ENCODE measurements at regions not wholly inside any gene's neighbourhood (a gene's known extent, or its start where the extent isn't known, plus 50 kb on each side); places are given as distances from the start of the nearest gene placed in this dataset.

GRCh38 chr6:156056085-156056484 is 600.4 kb upstream of the NOX3 start:
- no peak for TF ChIP-seq CTCF (IDR thresholded peaks at IDR 0.05; ENCODE audit: unreplicated experiment)
- peaks cover 9% of the 10 kb centered on the region for H3K9me3 Mint-ChIP-seq
- H3K36me3 Mint-ChIP-seq = no peaks in the 10 kb centered on the region
- H3K27ac Mint-ChIP-seq = no peak overlapping the region
- no peaks in the 10 kb centered on the region for H3K4me1 Mint-ChIP-seq
- H3K4me3 Mint-ChIP-seq = no peak overlapping the region
- no peaks in the 10 kb centered on the region for H3K27me3 Mint-ChIP-seq (ENCODE audit: low read depth)
- no peak for DNase-seq (ENCODE audit: low spot score in 2 of 2, unreplicated experiment in 2 of 2)

- no peak for DNase-seq (ENCODE audit: low spot score in 2 of 2, unreplicated experiment in 2 of 2)
- Mint-ChIP-seq H3K4me1 (no peaks in the 10 kb centered on the region), H3K9me3 (peaks cover 9% of the 10 kb centered on the region), H3K4me3 (no peak overlapping the region), H3K36me3 (no peaks in the 10 kb centered on the region), H3K27me3 (ENCODE audit: low read depth) (no peaks in the 10 kb centered on the region), H3K27ac (no peak overlapping the region)
- no peak for TF ChIP-seq CTCF (IDR thresholded peaks at IDR 0.05; ENCODE audit: unreplicated experiment)
Observed at GRCh38 chr6:156053626-156054025, 598.0 kb upstream of the NOX3 start.

- H3K27ac Mint-ChIP-seq = no peak overlapping the region
- no peak for DNase-seq (ENCODE audit: low spot score in 2 of 2, unreplicated experiment in 2 of 2)
- no peak overlapping the region for H3K4me3 Mint-ChIP-seq
- H3K4me1 Mint-ChIP-seq = no peaks in the 10 kb centered on the region
- H3K27me3 Mint-ChIP-seq (ENCODE audit: low read depth) = no peaks in the 10 kb centered on the region
- TF ChIP-seq CTCF (IDR thresholded peaks at IDR 0.05; ENCODE audit: unreplicated experiment) = no peak
- H3K9me3 Mint-ChIP-seq = peaks cover 14% of the 10 kb centered on the region
- no peaks in the 10 kb centered on the region for H3K36me3 Mint-ChIP-seq
Observed at GRCh38 chr6:156046841-156047449, 591.3 kb upstream of the NOX3 start.

- Mint-ChIP-seq H3K27ac (no peak overlapping the region), H3K4me1 (no peaks in the 10 kb centered on the region), H3K27me3 (ENCODE audit: low read depth) (no peaks in the 10 kb centered on the region), H3K36me3 (no peaks in the 10 kb centered on the region), H3K4me3 (no peak overlapping the region), H3K9me3 (peaks cover 14% of the 10 kb centered on the region)
- no peak for DNase-seq (ENCODE audit: low spot score in 2 of 2, unreplicated experiment in 2 of 2)
- no peak for TF ChIP-seq CTCF (IDR thresholded peaks at IDR 0.05; ENCODE audit: unreplicated experiment)
Observed at GRCh38 chr6:156046268-156046665, 590.6 kb upstream of the NOX3 start.

DNA sequence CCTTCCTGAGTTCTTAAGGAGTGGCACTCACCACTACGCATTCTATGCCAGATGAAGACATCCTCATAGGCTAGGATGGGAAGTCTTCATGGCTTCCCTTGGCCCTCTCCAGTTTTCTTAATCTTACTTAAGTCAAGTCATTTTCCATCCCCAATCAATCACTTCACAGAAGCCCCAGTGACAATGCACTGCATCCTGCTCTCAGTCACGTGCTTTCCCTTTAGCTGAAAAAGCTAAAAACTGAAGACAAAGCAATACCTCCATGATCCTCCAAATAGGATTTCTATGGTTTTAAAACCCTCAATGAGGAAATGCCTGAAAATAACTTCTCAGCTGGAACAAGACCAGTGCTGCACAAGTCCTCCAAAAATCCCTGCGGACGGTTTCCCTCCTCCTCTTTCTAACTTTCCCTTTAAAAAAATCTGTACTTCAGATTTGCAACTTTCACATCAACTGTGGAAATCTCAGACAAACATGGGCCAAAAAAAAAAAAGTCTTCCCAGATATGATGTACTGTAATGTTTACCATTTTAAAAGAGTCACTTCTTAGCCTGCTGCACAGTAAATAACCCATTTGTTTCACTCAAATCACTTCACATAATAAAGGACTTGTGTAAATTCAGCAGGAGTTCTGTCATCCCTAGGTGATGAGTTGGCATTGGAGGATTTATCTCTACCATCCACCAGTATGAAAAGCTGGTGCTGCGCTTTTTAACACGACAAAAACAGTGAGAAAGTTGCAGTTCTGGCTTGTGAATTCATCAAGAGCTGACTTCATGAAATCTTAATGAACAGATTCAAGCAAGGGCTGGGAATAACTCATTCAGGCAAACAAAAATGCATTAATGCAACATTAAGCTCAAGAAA is 590.0 kb upstream of the NOX3 start:
- no peak for TF ChIP-seq CTCF (IDR thresholded peaks at IDR 0.05; ENCODE audit: unreplicated experiment)
- DNase-seq (ENCODE audit: low spot score in 2 of 2, unreplicated experiment in 2 of 2) = no peak
- H3K27me3 Mint-ChIP-seq (ENCODE audit: low read depth) = no peaks in the 10 kb centered on the region
- peaks cover 14% of the 10 kb centered on the region for H3K9me3 Mint-ChIP-seq
- H3K4me3 Mint-ChIP-seq = no peak overlapping the region
- H3K4me1 Mint-ChIP-seq = no peaks in the 10 kb centered on the region
- H3K27ac Mint-ChIP-seq = no peak overlapping the region
- H3K36me3 Mint-ChIP-seq = no peaks in the 10 kb centered on the region

Data from mesothelial cell of epicardium (in vitro differentiated cells).